ENCODE measurements at regions not wholly inside any gene's neighbourhood (a gene's known extent, or its start where the extent isn't known, plus 50 kb on each side); places are given as distances from the start of the nearest gene placed in this dataset.

DNA sequence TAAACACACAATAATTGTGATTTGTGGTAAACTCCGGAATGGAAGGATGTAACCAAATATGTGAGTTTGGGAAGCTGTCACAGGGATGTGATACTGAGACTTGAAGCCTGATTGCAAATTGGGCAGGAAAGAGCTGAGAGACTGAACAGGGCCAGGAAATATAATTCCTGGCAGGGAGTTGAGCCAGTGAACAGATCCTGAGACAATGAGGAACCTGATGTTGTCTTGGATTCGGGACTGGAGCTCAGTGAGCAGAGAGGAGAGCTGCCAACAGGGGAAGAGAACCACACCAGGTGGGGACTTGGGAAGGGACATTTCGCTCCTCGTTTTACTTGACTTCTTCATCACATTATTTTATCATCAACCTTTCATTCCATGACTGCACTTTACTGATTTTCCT lies 386.0 kb downstream of the TLL1 start:
- TF ChIP-seq RCOR1 (IDR thresholded peaks at IDR 0.05; ENCODE audit: insufficient replicate concordance, low read length) (no peak), CTCF (conservative IDR thresholded peaks at IDR 0.05; ENCODE audit: low read depth, low read length) (no peak), POLR2A (IDR thresholded peaks at IDR 0.05; ENCODE audit: low read depth, low read length) (no peak), MXI1 (IDR thresholded peaks at IDR 0.05; ENCODE audit: borderline replicate concordance, low read depth, low read length) (no peak), RFX5 (IDR thresholded peaks at IDR 0.05; ENCODE audit: low read depth, low read length) (no peak), NFE2L2 (IDR thresholded peaks at IDR 0.05; ENCODE audit: low read depth, low read length) (no peak), MAFK (IDR thresholded peaks at IDR 0.05; ENCODE audit: low read depth, low read length) (no peak), SMC3 (IDR thresholded peaks at IDR 0.05; ENCODE audit: low read depth, low read length) (no peak), FOS (IDR thresholded peaks at IDR 0.05; ENCODE audit: low read depth, low read length) (no peak), RAD21 (IDR thresholded peaks at IDR 0.05; ENCODE audit: low read length) (no peak)
- TF ChIP-seq, protein P1, sequence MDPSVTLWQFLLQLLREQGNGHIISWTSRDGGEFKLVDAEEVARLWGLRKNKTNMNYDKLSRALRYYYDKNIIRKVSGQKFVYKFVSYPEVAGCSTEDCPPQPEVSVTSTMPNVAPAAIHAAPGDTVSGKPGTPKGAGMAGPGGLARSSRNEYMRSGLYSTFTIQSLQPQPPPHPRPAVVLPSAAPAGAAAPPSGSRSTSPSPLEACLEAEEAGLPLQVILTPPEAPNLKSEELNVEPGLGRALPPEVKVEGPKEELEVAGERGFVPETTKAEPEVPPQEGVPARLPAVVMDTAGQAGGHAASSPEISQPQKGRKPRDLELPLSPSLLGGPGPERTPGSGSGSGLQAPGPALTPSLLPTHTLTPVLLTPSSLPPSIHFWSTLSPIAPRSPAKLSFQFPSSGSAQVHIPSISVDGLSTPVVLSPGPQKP (IDR thresholded peaks at IDR 0.05; ENCODE audit: borderline replicate concordance, low read depth, low read length), result no peak

Data from IMR-90 (cell line).